Hepatocyte (in vitro differentiated cells): ENCODE measurements at regions not wholly inside any gene's neighbourhood (a gene's known extent, or its start where the extent isn't known, plus 50 kb on each side); places are given as distances from the start of the nearest gene placed in this dataset.

Experiments used
- DNase-seq: peaks from one replicate; pipeline ENCODE4 v3.0.0-alpha.2; 2016; ENCODE audit warnings: low spot score
- H2AFZ ChIP-seq: fragments of 200-600 bp; sonication (generic); 2 replicates; pipeline ENCODE4 v1.6.0; 2016; ENCODE audit warnings: antibody characterized with exemption, mild to moderate bottlenecking
- H3K27ac ChIP-seq: fragments of 200-600 bp; sonication (generic); 2 replicates; pipeline ENCODE4 v1.5.1; 2016; ENCODE audit warnings: mild to moderate bottlenecking
- H3K27me3 ChIP-seq: fragments of 200-600 bp; sonication (generic); 2 replicates; pipeline ENCODE4 v1.6.1; 2016
- H3K36me3 ChIP-seq: fragments of 200-600 bp; sonication (generic); replicated peaks from 2 replicates; pipeline ENCODE4 v1.5.1; 2016; ENCODE audit warnings: low read depth; ENCODE audit not compliant: insufficient read depth
- H3K4me1 ChIP-seq: fragments of 200-600 bp; sonication (generic); 2 replicates; pipeline ENCODE4 v1.5.1; 2016; ENCODE audit warnings: mild to moderate bottlenecking, moderate library complexity; ENCODE audit not compliant: insufficient read depth
- H3K4me2 ChIP-seq: fragments of 200-600 bp; sonication (generic); 2 replicates; pipeline ENCODE4 v1.6.0; 2016
- H3K4me3 ChIP-seq: fragments of 200-600 bp; sonication (generic); 2 replicates; pipeline ENCODE4 v1.5.1; 2016; ENCODE audit warnings: mild to moderate bottlenecking
- H3K79me2 ChIP-seq: fragments of 200-600 bp; sonication (generic); 2 replicates; pipeline ENCODE4 v1.6.0; 2017; ENCODE audit warnings: mild to moderate bottlenecking
- H3K9me2 ChIP-seq: fragments of 200-600 bp; sonication (generic); replicated peaks from 2 replicates; pipeline ENCODE4 v1.6.0; 2017; ENCODE audit warnings: mild to moderate bottlenecking; ENCODE audit not compliant: insufficient read depth
- H3K9me3 ChIP-seq: fragments of 200-600 bp; sonication (generic); 2 replicates; pipeline ENCODE4 v1.5.1; 2016; ENCODE audit warnings: low read depth, mild to moderate bottlenecking
- H4K20me1 ChIP-seq: fragments of 200-600 bp; sonication (generic); 2 replicates; pipeline ENCODE4 v1.6.0; 2016; ENCODE audit warnings: mild to moderate bottlenecking; ENCODE audit not compliant: insufficient read depth, poor library complexity, severe bottlenecking
- EZH2 ChIP-seq: fragments of 200-600 bp; sonication (generic); IDR thresholded peaks from 2 replicates; pipeline ENCODE4 v1.6.1; 2016; ENCODE audit warnings: antibody characterized with exemption, mild to moderate bottlenecking, borderline replicate concordance
- EZH2phosphoT487 ChIP-seq: fragments of 200-600 bp; sonication (generic); IDR thresholded peaks from one replicate; pipeline ENCODE4 v1.6.1; 2018; ENCODE audit warnings: antibody characterized with exemption, mild to moderate bottlenecking, low read depth, moderate library complexity; ENCODE audit not compliant: unreplicated experiment, severe bottlenecking
- WGBS: methylation state at CpG from one replicate; pipeline ENCODE4 v1.1.6; 2016; ENCODE audit warnings: low lambda C conversion rate; ENCODE audit errors: missing lambda C conversion rate; 5-methylcytosine and 5-hydroxymethylcytosine counted together
- TF ChIP-seq, protein P1 (sequence below): fragments of 200-600 bp; sonication (generic); IDR thresholded peaks from 2 replicates; pipeline ENCODE4 v1.5.1; 2016; ENCODE audit warnings: antibody characterized with exemption, mild to moderate bottlenecking; ENCODE audit not compliant: poor library complexity

DNA sequence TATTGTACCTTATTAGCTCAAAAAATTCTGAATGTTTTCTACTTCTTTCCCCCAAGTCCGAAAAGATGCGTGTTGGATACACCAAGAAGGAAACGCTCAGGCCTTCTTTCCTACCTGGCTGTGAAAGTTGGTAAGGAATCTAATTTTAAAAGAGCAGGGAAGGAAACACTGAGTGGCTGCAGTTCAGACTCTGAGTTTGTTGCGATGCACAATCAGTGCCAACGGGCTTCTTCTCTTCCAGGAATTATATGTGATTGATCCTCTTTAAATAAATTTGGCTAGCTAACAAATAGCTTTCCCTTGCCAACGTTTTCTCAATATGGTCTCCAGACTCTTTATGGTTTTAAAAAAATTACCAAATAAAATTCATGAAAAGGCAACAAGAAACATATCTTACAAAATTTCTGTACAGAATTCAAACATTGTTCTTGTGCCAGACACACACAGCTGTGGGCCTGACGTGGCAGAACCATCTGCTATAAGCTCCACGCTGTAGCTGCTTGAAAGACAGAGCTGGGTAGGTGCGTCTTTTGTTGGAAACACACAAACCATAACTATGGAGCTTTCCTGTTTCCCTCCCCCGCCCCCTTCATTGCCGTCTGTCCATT is 493.1 kb downstream of the ZNF608 start:
- Histone ChIP-seq H3K4me2 (no peak overlapping the region), H3K4me3 (no peak overlapping the region), H3K9me2 (no peaks in the 10 kb centered on the region), H3K27ac (no peak overlapping the region), H2AFZ (no peak overlapping the region), H3K27me3 (no peaks in the 10 kb centered on the region), H3K9me3 (no peaks in the 10 kb centered on the region), H4K20me1 (no peaks in the 10 kb centered on the region), H3K4me1 (peaks cover 6% of the 10 kb centered on the region), H3K36me3 (no peaks in the 10 kb centered on the region), H3K79me2 (no peaks in the 10 kb centered on the region)
- no peak for DNase-seq
- 86% methylated on average over 11 of the region's 11 CpGs for WGBS
- TF ChIP-seq, protein P1, sequence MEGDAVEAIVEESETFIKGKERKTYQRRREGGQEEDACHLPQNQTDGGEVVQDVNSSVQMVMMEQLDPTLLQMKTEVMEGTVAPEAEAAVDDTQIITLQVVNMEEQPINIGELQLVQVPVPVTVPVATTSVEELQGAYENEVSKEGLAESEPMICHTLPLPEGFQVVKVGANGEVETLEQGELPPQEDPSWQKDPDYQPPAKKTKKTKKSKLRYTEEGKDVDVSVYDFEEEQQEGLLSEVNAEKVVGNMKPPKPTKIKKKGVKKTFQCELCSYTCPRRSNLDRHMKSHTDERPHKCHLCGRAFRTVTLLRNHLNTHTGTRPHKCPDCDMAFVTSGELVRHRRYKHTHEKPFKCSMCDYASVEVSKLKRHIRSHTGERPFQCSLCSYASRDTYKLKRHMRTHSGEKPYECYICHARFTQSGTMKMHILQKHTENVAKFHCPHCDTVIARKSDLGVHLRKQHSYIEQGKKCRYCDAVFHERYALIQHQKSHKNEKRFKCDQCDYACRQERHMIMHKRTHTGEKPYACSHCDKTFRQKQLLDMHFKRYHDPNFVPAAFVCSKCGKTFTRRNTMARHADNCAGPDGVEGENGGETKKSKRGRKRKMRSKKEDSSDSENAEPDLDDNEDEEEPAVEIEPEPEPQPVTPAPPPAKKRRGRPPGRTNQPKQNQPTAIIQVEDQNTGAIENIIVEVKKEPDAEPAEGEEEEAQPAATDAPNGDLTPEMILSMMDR, result no peak
- no peak for TF ChIP-seq EZH2
- TF ChIP-seq EZH2phosphoT487, result no peak

DNA sequence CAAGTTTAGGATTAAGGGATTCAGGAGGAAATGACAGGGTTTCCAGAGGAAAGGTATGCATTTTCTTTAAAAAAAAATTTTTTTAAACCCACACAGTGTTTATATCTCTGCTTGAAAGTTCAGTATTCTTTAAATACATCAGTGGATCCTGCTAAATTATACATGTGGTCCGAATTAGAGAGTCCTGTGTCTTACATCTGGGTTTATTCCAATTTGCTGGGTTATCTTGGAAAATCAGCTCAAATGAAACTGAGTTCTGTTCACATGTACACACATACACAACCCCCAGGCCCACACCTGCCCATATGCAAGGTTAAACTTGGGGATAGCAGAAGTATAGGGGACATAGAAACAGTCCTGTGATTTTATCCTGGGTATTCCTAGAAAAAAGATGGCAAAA is 493.7 kb downstream of the ZNF608 start:
- no peak overlapping the region for H3K27ac ChIP-seq
- no peaks in the 10 kb centered on the region for H3K9me2 ChIP-seq
- no peak overlapping the region for H2AFZ ChIP-seq
- DNase-seq, result no peak
- H3K27me3 ChIP-seq, result no peaks in the 10 kb centered on the region
- no peak overlapping the region for H3K4me2 ChIP-seq
- 76% methylated on average over 1 of the region's 1 CpG for WGBS
- H3K4me1 ChIP-seq, result peaks cover 6% of the 10 kb centered on the region
- H3K36me3 ChIP-seq, result no peaks in the 10 kb centered on the region
- H3K79me2 ChIP-seq, result no peaks in the 10 kb centered on the region
- no peaks in the 10 kb centered on the region for H3K9me3 ChIP-seq
- no peak overlapping the region for H3K4me3 ChIP-seq
- no peaks in the 10 kb centered on the region for H4K20me1 ChIP-seq
- TF ChIP-seq, protein P1, result no peak
- no peak for TF ChIP-seq EZH2phosphoT487
- no peak for TF ChIP-seq EZH2

DNA sequence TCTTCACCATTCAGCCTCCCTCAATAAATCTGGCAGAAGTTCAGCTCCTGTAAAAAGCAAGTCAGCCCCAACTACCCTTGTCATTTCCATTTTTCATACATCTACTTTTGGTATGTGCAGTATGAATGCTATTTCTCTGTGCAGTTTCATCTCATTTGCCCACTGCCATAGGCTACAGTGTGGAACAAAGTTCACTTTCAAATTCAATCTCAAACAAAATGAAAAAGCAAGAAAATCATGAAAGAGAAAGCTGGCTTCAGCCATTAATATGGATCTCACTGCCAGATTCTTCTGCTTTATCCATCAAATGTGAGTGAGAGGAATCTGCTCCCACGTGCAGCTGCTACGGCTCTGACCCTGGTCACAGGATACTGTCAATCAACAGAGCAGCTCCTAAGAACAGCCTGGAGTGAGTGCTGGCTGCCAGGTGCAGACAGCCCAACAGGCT is 494.2 kb downstream of the ZNF608 start:
- no peak for TF ChIP-seq EZH2
- no peak for TF ChIP-seq EZH2phosphoT487
- TF ChIP-seq, protein P1, result no peak
- H2AFZ ChIP-seq, result no peak overlapping the region
- no peak for DNase-seq
- no peaks in the 10 kb centered on the region for H3K79me2 ChIP-seq
- H3K27me3 ChIP-seq, result no peaks in the 10 kb centered on the region
- no peaks in the 10 kb centered on the region for H3K9me2 ChIP-seq
- H3K4me3 ChIP-seq, result no peak overlapping the region
- no peak overlapping the region for H3K27ac ChIP-seq
- H3K36me3 ChIP-seq, result no peaks in the 10 kb centered on the region
- H3K4me2 ChIP-seq, result no peak overlapping the region
- no peaks in the 10 kb centered on the region for H4K20me1 ChIP-seq
- no peaks in the 10 kb centered on the region for H3K9me3 ChIP-seq
- peaks cover 6% of the 10 kb centered on the region for H3K4me1 ChIP-seq
- WGBS, result 13% methylated on average over 2 of the region's 2 CpGs

DNA sequence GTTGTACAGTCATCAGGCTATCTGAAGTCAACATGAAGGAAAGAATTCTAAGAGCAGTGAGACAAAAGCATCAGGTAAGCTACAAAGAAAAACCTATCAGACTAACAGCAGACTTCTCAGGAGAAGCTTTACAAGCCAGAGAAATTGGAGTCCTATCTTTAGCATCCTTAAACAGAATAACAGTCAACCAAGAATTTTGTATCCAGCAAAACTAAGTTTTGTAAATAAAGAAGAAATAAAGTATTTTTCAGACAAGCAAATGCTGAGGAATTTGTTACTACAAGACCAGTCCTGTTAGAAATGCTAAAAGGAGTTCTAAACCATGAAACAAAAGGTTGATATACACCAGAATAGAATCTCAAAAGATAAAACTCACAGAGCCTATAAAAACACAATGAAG is 501.2 kb downstream of the ZNF608 start:
- Histone ChIP-seq H4K20me1 (no peaks in the 10 kb centered on the region), H3K79me2 (no peaks in the 10 kb centered on the region), H3K36me3 (no peaks in the 10 kb centered on the region), H3K27ac (no peak overlapping the region), H3K27me3 (no peaks in the 10 kb centered on the region), H3K9me3 (peaks cover 5% of the 10 kb centered on the region), H3K9me2 (no peaks in the 10 kb centered on the region), H3K4me2 (no peak overlapping the region), H3K4me1 (no peaks in the 10 kb centered on the region), H3K4me3 (no peak overlapping the region), H2AFZ (no peak overlapping the region)
- no peak for DNase-seq
- TF ChIP-seq EZH2 (no peak), EZH2phosphoT487 (no peak)
- TF ChIP-seq, protein P1, result no peak
